GM21737 (cell line): ENCODE measurements at regions not wholly inside any gene's neighbourhood (a gene's known extent, or its start where the extent isn't known, plus 50 kb on each side); places are given as distances from the start of the nearest gene placed in this dataset.
"Not testable (repeated sequence)": the region's sequence is repeated elsewhere in the genome, so short reads cannot be mapped to it uniquely, and the experiment has no call there.

Source experiments
- ATAC-seq: cut with Tn5 transposase; IDR thresholded peaks from one replicate; pipeline ENCODE4 v1.9.1; 2021; ENCODE audit warnings: mild to moderate bottlenecking, moderate library complexity; ENCODE audit not compliant: unreplicated experiment

DNA sequence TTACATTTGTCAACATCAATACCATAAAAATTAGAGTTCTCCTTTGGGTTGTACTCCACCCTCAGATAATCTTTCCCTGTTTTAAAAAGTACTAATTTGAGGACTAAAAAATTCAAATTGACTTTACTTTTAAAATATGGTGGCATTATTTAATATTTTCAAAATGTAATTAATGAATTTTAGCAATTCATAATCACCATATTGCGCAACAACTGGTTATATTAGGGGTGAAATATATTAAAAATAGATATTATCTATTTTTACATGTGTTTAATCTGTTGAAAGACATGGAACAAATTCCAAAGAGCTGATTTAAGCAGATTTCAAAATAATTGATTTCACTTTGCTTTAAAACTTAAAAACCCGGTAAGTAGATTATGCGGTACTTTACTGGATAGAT is 236.6 kb upstream of the NOL4 start:
- no peak for ATAC-seq

DNA sequence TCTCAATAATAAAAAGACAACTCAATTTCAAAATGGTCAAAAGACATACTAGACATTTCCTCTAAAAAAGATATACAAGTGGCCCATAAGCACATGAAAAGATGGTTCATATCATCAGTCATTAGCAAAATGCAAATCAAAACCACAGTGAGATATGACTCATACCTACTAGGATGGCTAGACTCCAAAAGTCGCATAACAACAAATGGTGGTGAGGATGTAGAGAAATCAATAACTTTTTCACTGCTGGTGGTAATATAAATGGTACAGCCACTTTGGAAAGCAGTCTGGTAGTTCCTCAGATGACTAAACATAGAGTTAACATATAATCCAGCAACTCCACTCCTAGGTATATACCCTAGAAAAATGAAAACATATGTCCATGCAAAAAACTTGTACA is 242.3 kb upstream of the NOL4 start:
- ATAC-seq = peak; percentile 60

DNA sequence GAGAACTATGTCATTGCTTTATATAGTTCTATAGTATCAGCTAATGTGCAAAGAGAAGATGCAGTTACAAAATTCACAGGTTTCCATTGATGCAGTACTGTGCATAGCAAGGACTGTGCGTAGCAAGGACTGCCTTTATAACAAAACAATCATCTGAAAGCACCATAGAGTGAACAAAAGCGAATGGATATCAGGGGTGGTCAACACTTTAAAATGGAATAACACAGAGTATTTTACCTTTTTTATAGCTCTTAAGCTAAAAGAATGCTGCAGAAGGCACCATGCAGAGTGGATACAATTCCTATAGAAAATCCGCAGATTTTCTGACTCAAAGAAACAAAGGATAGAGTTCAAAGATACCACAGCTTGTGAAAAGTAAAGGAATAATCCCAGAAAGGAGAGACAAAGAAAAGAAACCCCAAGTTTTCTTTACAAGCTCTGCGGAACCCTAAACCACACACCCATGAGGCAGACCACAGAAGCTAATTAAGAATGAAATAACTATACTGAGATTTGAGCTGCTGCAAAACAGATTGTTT is 229.9 kb upstream of the DTNA start:
- ATAC-seq = no peak

DNA sequence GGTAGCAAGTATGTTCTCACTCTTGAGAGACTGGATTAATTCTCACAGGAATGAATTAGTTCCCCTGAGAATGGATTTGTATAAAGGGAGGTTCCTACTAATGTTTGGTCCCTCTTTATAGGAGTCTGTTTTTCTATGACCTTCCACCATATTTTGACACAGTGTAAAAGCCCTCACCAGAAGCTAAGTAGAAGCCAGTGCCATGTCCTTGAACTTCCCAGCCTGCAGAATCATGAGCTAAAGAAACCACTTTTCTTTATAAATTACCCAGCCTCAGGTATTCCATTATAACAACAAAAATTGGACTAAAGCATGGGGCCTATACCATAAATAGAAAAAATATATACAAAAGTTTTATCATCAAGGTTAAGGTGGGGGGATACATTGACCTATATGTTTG is 227.9 kb upstream of the DTNA start:
- no peak for ATAC-seq

DNA sequence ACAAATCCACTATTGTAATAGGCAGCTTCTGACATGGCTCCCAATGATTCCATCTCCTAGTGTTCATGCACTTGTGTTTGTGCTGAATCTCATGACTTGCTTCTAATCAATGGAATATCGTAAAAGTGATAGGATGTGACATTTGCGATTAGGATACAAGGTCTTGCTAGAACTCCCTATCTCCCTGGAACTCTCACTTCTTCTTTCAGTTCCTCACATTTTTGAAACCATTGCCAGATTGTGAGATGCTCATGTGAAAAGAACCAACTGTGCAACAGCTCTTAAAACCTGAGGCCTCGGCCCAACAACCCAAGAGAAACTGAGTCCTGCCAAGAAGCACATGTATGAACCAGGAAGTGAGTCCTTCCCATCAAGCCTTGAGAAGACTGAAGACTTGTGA is 226.9 kb upstream of the DTNA start:
- no peak for ATAC-seq

DNA sequence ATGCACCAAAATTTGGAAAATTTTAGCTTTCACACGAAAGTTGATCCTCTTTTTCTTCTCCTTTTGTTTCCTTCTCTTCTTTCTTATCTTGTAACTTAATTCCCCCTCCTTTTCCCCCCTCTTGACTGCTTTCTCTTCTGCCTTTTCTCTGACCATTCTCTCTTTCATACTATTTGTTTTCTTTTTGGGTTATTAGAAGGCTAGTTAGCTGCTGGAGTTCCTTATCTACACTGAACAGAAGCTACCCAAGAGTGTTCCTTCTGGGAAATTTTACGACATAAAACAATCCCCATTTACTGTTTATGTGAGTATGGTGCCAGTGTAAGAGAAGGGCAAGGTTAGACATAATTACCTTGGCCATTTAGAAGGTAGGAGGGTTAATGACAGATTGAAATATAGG is 218.4 kb upstream of the DTNA start:
- ATAC-seq = no peak

DNA sequence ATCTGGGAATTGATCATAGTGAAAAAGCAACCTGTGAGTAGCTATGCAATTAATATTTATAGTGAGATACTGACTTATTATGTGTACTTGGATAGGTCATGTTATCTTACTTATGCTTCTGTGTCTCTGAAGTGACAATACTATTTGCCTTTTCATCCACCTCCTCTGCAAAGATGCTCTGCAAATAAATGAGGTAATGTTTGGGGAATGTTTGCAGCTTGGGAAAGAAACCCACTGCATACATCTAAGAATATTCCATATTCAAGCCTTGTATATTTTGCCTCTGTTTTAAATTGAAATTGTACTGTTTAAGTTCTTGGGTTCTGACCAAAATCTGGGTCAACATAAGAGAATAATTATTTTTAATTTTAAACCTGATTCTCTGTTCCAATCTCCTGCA is 217.4 kb upstream of the DTNA start:
- ATAC-seq = no peak

DNA sequence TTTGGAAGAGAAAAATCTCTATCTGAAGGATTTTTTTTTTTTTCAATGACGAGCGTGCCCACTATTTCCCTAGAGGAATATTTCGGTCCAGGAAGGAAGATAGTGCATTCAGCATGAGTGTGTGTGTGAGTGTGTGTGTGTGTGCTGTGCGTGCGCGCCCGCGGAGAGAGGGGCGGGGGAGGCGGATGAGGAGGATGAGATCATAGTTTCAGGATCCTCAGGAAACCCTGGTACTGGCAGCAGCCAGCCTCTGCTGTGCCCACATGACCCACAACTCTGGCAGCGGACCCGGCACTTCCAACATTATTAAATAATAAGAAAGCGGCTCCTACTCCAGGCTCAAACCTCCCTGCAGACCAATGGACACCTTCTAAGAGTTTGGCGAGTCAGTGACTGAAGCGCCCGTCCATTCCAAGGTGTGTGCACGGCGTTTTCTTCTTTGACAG is 217.0 kb upstream of the DTNA start:
- ATAC-seq = peak; percentile 79

DNA sequence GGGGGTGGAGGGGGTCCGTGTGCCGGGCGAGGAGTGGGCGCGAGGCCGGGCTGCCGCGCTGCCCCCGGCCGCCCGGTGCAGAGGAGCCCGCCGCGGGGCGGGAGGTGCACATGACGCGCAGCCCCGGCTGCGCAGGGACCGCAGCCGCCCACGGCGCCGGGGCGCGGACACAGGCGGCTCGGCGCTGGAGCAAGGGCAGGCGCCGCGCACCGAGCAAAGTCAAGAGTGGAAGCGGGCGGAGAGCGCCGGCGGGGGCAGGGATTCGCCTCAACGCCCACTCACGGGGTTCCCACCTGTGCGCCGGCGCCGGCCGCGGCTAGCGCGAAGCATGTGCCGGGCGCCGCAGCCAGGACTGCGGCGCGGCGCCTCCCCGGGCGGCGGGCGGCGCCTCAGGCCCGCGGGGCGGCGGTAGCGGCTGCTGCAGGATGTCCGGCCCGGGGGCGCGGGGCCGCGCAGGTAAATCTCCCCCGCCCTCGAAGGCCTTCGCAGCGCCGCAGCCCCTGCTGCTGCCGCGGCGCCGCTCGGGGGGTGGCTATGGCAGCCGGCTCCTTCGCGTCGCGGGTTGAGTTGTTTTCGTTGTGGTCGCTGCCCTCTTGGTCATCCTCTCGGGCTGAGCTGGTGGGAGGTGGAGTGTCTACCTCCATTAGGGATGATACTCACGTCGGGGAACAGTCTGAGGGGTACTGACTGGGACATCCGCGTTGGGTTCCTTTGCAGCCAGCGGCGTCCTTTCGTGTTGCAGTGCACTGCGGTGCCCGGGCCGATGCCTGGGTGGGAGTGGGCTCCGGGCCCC is 216.3 kb upstream of the DTNA start:
- peak; percentile 50 for ATAC-seq

DNA sequence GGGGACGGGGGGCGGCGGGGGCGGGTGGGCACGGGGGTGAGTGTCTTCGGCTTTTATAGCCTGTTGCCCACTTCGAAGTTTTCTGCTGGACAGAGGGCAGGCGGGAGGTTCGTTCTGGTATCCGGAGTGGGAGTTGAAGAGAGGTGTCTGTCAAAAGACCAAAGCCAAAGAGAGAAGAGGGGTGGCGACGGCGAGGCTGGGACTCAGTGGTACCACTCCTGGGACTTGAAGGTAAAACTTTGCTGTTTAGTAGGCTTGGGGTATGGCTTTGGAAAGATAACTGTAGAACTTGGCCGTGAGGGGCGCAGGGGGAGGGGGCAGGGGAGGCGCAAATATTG is 215.8 kb upstream of the DTNA start:
- no peak for ATAC-seq

DNA sequence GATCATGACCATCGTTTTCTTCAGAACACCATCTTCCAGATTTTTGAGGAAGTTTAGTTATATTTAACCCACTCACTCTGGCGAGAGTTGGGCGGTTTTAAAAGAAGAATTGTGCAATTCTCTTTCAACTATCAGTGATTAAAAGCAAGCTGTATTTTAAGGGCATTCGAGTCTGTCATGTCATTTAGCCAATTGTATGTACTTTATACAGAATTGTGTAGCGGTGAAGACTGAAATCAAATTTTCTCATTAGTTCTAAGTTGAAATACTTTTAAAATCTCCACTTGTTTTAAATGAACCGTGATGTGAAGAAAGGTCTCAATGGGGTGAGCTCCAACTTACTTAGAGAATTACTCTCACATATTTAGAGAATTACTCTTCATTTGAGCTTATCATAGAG is 214.6 kb upstream of the DTNA start:
- ATAC-seq = no peak

DNA sequence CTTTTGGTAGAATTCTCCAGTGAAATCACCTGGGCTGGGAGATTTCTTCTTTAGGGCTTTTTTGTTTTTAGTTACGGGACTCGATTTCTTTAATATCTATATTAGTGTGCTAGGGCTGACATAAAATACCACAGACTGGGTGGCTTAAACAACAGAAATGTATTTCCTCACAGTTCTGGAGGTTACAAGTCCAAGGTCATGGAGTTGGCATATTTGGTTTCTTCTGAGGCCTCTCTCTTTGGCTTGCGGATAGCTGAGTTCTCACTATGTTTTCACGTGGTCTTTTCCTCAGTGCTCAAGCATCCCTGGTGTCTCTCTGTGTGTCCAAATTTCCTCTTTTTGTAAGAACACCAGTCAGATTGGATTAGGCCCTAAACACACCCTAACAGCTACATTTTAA is 208.5 kb upstream of the DTNA start:
- no peak for ATAC-seq

DNA sequence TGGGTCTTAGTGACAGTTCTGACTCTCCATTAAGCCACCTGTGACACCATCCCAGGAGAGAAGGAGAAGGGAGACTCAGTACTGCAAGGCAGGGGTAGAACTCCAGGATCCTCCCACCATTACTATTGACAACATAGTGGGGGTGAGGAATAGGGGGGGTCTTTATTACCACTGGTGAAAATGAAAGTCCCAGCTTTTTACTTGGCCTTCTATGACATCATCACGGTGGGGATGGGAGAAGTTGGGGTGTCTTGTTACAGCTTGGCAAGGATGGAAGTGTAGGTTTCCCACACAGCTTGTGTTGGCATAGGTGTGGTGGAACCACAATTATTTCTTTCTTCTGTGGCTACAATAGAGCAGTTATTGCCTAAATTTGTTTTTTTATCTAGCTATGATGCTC is 203.9 kb upstream of the DTNA start:
- ATAC-seq = no peak

DNA sequence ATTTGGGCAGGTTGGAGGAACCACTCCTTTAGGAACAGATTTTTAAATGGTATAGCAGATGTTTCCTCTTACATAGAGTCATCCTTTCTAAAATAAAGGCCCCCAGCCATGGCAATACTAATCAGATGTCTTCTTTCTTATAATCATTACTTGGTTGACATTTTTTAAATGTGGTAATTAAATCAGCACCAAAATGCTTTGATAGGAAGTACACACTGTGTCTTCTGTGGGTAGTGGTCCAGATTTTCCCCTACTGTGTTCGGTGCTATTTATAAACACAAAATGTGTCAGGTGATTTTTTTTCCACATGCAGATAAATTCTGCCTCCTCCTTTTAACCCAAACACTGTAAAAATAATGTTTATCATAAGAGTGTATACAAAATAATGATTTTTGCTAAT is 200.9 kb upstream of the DTNA start:
- ATAC-seq = no peak

DNA sequence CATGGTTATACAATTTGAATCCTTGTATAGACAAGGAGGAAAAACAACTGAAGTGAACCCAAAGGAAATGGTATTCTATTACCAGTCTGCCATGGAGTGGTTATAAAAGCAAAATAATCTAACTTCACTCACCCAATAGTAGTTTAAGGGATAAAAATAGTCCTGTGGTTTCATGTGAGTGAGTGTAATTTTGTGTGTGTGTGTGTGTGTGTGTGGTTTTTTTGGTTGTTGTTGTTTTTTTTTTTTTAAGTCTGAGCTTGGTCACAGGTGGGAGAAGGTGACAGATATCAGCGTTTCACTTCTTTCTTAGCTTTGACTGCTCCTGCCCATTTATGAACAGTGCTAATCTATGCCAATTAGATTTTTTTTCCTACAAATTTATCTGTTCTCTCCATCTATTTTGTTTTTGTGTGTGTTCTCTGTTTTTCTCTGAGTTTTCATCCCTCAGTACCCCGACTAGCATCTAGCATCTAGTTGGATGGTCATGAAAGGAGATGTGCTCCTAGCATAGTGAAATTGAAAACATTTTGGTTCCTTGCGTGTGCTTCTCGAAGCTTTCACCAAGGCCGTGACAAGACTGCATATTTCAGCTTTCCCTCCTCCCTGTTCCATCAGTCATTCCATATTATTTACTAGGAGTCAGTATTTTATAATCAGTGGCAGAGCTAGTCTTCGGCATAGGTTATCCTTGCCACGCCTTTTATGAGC is 200.1 kb upstream of the DTNA start:
- ATAC-seq = no peak

DNA sequence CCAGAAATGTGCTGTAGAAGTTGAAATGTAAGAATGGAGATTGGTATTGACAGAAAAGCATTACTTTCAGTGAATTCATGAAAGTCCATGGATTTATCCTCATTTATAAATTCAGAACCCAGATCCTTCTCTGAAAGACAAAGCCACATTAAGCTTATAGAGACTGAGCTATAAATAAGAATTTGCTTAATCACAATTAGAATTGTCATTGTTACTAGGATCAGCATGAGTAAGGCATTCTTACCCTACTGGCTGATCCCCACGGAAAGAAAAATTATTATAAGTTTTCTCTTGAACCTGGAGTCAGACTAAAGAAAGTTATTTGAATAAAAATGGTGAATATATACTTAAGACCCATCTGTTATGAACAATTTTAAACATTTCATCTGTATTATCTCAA is 199.2 kb upstream of the DTNA start:
- no peak for ATAC-seq

DNA sequence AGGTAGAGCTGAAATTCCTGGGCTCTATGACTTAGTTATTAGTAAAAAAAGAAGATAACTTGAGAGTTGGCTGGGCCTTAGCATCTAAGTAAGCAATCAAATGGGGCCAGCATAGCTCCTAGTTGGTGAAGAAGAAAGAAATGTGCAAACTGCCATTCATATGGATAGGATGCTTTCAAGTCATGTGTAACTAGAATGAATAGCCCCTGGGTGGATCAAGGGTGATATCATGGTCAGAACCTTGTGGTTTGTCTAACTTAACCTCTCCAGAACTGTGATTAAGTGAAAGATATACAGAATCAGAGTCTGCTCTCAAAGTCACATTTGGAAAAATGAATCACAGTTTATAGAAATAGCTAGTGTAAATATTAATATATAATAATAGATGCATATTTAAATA is 198.7 kb upstream of the DTNA start:
- ATAC-seq = no peak

DNA sequence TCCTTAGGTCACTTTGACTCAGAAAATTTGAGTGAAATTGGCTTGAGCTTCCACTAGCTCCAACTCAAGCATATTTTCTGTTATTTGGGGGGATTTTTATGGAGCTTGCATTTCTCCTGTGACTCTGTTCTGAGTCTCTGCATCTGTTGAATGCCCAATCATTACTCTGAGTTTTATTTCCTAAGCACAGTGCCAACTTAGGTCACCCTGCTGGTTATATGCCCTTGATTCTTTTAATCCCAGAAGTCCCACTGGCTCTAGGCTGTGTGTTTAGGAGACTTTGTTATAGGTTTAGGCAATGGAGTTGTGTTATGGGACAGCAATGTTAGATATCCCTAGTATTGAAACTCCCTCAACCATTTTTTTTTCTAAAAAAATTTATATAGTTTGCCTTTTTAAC is 198.2 kb upstream of the DTNA start:
- ATAC-seq = no peak

DNA sequence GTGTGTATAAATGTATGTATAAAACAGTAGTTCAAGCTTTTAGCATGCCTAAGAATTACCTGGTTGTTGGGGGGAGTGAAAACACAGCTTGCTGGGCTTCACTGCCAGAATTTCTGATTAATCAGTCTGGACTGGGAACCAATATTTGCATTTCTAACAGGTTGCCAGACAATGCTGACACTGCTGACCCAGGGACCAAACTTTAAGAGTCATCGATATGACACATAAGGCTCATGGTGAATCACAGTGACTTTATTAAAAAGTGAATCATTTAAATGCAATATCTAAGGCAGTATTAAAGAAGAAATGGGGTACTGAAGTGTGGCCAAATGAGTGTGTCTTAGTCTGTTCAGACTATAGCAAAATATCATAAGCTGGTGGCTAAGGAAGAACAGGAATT is 195.9 kb upstream of the DTNA start:
- ATAC-seq = no peak

DNA sequence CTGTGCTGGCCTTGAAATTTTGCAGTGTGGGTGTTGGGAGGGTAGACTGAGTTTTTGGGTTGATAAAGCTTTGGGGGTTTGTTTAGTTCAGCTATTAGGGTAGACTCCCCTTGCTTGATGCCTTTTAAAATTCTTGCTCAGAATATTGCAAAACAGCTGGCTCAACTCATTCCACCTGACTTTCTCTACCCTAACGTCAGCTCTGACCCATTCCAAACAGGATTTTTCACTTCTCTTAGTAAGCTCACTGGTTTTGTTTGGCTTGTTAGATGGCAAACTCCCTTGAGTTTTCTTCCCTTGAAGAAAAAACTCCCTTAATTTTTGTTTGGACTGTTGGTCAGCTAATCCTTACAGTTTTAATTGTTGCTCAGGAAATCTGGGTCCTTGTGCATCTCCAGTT is 195.1 kb upstream of the DTNA start:
- ATAC-seq = no peak

DNA sequence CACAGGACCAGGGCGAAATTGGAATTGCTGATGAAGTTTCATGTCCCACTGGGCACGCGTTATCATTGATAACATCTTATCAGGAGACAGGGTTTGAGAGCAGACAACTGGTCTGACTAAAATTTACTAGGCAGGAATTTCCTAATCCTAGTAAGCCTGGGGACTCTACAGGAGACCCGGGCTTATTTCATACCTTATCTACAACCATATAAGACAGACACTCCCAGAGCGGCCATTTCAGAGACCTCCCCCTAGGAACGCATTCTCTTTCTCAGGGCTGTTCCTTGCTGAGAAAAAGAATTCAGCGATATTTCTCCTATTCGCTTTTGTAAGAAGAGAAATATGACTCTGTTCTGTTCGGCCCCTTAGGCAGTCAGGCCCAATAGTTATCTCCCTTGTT is 193.7 kb upstream of the DTNA start:
- not testable (repeated sequence) for ATAC-seq

DNA sequence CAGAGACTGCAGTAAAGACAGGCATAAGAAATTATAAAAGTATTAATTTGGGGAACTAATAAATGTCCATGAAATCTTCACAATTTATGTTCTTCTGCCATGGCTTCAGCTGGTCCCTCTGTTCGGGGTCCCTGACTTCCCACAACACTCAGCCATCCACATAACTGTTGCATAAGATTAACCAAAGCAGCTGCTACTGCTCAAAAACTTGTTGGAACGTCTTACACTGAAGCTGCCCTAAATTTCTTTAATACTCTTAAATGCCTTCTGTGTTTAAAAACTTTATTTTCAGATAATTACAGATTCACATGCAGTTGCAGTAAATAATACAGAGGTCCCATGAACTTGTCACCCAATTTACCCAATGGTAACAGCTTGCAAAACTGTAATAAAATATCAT is 193.1 kb upstream of the DTNA start:
- ATAC-seq = not testable (repeated sequence)
